DMS 273 (cell line): ENCODE measurements at regions not wholly inside any gene's neighbourhood (a gene's known extent, or its start where the extent isn't known, plus 50 kb on each side); places are given as distances from the start of the nearest gene placed in this dataset.

Experiments
- DNase-seq: peaks from one replicate; lab custom pipeline; 2025; ENCODE audit not compliant: unreplicated experiment; lab: John Stamatoyannopoulos, UW

GRCh38 chr12:119245904-119246494, 67.3 kb downstream of the HSPB8 start:
- no peak for DNase-seq

- no peak for DNase-seq
Measured at GRCh38 chr12:119247007-119247719, 68.4 kb downstream of the HSPB8 start.

- DNase-seq = no peak
Measured at GRCh38 chr12:119247720-119248043, 69.0 kb downstream of the HSPB8 start.

GRCh38 chr12:119249383-119250155, 70.8 kb downstream of the HSPB8 start:
- DNase-seq = peak; percentile 8

GRCh38 chr12:119255314-119255713, 76.6 kb downstream of the HSPB8 start:
- DNase-seq = no peak

- DNase-seq = peak; percentile 8
Measured at GRCh38 chr12:119258149-119258548, 76.4 kb upstream of the CCDC60 start.

- DNase-seq = no peak
Measured at GRCh38 chr12:119258556-119258955, 76.0 kb upstream of the CCDC60 start.

- DNase-seq = no peak
Measured at GRCh38 chr12:119259484-119259883, 75.0 kb upstream of the CCDC60 start.

GRCh38 chr12:119262388-119262787, 72.1 kb upstream of the CCDC60 start:
- DNase-seq = no peak

- DNase-seq = no peak
Measured at GRCh38 chr12:119263466-119263865, 71.1 kb upstream of the CCDC60 start.

GRCh38 chr12:119266963-119267362, 67.6 kb upstream of the CCDC60 start:
- no peak for DNase-seq

- DNase-seq = no peak
Measured at GRCh38 chr12:119274636-119275065, 59.9 kb upstream of the CCDC60 start.

- DNase-seq = no peak
Measured at GRCh38 chr12:119283310-119283709, 51.2 kb upstream of the CCDC60 start.
